HG02973 (cell line): ENCODE measurements at regions not wholly inside any gene's neighbourhood (a gene's known extent, or its start where the extent isn't known, plus 50 kb on each side); places are given as distances from the start of the nearest gene placed in this dataset.
"Not testable (repeated sequence)": the region's sequence is repeated elsewhere in the genome, so short reads cannot be mapped to it uniquely, and the experiment has no call there.

Experiments used
- ATAC-seq: cut with Tn5 transposase; IDR thresholded peaks from one replicate; pipeline ENCODE4 v1.9.1; 2021; ENCODE audit warnings: moderate library complexity; ENCODE audit not compliant: unreplicated experiment

DNA sequence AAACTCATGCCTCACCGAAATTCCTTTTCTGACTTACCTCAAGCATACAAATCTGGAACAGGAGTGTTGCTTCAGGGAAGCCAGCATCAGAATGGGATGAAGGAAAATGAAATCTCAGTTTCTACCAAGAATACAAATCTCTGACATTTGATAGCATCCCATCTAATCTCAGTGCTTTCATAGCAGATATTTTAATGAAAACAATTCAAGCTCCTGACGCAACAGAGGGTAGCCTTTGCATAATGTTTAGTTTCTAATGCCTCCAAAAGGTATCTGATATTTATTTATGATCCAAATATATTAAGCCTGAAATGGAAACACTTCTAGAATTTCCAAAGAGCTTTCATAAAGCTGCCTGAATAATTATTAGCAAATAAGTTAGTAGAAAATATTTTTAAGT is 251.4 kb downstream of the DEPDC1B start:
- no peak for ATAC-seq

DNA sequence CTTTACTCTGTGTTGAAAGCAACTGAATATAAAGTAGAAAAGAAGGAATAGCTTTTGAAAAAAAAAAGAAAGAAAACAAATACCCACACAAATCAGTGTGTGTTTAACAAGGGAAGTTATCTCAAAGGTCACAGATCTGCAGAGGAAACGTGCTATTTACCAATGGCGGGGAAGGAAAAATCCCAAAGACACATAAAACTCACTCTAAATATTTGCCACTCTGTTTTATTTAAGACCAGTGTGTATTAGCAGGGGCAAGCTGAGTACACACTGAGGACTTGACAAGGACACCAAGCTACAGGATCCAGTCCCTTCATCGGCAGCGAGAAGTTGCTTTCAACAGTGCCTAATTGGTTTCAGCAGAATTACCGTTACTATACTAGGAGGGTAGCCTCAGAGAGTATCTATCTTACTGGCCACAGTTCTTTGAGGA is 252.5 kb downstream of the DEPDC1B start:
- no peak for ATAC-seq

DNA sequence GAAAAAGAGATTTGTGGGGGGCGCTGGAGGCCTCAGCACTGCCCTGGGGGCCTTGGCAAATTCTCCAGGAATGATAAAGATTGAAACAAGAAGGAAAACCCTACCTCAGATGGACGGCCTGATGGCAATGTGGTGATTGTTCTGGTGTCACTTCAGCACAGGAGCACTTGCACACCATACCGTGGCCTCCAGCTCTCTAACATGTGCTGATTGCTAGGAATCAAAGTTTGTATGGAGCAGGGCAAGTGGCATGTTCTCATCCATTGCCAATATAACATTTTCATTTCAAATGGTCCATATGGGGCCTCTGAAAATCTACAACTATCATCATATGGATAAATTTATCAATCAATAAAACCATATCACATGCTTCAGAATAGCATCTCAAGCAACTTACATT is 253.0 kb downstream of the DEPDC1B start:
- ATAC-seq: no peak

DNA sequence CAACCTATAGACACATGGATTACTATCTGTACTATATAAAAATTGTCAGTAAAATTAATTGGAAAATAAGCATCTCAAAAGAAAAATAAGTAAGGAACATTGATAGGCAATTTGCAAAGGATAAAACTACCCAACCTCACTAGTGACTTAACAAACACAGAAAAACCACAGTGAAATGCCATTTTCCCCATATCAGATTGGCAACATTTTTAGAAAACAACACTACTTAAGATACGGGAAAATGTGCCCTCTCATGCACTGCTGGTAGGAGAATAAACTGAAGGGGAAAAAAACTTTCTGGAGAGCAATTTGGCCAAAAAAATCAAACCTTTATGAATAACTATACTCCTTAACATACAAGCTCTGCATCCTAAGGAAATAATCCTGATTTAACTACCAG is 254.0 kb downstream of the DEPDC1B start:
- ATAC-seq: no peak

DNA sequence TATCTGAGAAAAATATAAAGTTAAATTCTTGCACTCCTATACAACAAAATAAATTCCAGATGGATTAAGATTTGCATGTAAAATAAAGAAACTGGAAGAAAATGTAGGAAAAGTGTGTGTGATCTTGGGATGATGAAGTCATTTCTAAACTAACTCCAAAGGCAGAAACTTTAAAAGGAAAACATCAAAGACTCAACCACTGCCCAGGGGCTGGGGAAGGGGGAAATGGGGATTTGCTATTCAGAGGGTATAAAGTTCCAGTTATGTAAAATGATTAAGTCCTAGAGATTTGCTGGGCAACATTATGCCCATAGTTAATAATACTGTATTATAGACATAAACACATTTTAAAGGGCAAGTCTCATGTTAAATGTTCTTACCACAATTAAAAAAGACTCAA is 254.5 kb downstream of the DEPDC1B start:
- ATAC-seq: no peak

DNA sequence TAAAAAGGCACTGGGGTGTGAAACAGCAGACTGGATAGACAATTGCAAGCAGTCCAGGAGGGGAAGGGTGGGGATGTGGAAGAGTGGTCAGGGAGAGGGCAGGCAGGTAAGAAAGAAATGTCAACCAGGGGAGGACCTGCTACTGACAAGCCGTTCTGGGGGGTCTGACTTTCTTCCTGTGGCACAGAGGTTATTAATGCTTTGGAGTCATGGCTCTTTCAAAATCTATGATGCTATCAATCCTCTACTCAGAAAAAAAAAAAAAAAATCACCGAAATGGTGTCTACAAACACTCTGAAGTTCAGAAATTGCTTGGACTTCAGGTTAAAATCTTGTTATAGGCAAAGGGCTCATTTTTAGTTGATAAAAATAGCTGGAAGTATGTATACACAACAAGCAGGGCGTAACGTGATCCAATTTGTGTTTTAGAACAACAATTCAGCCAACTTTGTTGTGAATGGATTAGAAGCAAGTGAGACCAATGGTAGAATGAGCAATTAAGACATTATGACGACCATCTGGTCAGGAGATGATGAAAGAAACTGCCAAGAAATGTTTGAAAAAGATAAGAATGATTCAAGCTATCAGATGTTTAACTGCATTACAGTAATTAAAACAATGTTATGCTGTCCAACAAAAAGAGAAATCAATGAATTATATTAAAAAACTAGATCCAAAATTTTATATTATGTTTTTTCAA is 255.2 kb downstream of the DEPDC1B start:
- no peak for ATAC-seq

DNA sequence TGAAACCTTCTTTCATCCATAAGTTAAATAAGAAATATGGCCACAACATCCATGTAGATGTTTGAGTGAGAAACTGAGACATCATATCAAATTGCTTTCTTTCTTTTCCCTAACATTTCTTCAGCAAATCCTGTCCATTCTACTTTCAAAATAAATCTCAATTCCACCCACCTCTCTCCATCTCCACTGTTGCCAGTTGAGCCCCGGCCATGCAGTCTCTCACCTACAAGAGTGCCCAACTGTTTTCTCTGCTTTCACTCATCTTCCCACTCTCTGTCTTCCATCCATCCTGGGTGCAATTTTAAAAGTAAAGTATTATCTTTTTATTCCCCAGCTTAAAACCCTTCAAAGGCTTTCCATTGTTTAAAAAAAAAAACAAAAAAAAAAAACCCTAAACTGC is 260.4 kb downstream of the DEPDC1B start:
- no peak for ATAC-seq

DNA sequence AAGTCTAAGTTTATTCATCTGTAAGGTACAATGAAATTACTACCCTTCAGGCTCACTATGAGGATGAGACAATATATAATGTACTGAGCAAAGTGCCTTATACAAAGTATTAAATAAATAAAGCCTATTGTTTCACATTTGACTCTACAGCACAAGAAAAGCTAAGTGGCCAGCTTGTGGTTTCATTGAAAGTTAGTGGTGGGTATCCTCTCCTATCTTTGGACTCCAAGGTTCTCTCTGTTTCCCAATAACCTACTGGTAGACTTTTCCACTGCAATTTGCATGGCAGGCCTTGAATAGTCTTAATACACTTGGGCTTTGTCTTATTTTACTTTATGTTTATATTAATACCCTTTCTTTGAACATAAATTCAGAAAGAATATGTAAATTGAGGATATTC is 262.7 kb downstream of the DEPDC1B start:
- no peak for ATAC-seq

DNA sequence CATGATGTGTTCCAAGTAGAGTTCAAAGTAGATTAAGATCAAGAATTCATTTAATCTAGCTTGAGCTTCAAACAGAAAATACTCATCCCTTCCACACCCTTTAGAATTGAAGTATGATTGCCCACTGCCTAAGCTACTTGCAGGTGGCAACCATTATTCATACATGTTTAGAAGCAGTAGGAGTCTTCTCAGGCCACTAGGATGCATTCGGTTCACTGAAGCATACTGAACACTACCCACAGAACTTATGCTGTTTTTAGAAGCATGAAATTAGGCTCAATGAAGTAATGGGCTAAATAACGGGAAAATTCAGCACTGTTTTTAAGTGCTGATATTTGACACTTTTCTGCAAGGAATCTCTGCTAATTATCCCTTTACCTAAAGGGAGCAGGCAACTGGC is 263.4 kb downstream of the DEPDC1B start:
- peak; percentile 70 for ATAC-seq

DNA sequence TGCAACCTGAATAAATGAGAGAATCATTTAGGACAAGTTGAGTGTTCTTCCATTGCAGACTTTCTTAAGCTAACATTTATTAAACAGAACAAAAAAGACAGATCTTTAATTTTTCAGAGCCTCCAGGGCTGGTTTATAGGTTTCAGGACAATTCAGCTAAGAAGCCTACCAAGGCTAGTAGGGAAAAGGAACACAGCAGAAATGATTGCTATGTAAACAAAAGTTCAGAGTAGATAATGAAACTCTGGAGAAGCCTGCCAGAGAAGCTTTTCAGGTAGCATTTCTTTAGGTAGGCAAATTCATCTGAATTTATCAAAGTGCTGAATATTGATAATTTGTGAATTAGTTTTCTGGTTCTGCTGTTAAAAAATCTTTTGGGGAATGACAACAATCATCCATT is 264.2 kb downstream of the DEPDC1B start:
- ATAC-seq: no peak

DNA sequence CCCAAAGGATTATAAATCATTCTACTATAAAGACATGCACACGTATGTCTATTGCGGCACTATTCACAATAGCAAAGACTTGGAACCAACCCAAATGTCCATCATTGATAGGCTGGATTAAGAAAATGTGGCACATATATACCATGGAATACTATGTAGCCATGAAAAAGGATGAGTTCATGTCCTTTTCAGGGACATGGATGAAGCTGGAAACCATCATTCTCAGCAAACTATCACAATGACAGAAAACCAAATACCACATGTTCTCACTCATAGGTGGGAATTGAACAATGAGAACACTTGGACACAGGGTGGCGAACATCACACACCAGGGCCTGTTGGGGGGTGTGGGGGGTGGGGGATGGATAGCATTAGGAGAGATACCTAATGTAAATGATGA is 273.8 kb downstream of the DEPDC1B start:
- ATAC-seq: not testable (repeated sequence)

DNA sequence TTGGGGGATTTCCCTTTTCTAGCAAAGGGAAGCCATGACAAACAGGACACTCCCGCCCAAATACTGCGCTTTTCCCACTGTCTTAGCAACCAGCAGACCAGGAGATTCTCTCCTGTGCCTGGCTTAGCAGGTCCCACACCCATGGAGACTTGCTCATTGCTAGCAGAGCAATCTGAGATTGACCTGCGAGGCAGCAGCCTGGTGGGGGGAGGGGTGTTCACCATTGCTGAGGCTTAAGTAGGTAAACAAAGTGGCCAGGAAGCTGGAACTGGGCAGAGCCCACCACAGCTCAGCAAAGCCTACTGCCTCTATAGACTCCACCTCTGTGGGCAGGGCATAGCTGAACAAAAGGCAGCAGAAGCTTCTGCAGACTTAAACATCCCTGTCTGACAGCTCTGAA is 279.2 kb downstream of the DEPDC1B start:
- not testable (repeated sequence) for ATAC-seq

DNA sequence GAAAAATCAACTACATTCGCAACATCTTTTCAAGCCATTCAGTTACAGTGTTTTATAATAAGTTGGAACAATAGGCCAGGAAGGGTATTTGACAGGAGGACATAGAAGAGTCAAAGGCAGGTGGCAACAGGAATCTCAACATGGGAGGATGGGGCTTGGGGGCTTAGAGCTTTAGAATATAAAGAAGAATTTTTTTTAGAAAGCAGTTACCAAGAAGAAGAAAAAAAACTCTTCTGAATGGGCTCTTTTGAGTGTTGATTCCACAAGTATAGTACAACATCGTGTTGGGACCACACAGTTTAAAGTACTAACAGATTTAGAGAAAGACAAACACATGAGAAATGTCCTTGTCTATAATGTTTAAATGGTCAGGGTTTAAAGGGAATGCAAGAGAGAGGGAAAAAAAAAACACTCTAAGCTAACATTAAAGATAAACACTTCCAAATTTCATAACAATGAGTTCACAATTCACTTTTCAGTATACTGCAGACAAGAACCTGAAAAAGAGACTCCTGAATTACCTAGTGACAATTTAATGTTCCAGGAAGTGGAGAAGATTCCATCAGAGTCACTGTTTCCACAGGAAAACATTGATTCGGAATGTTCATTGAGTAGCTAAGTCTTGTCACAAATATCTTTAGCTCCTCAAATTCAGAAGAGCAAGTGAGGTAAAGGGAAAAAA is 282.3 kb downstream of the DEPDC1B start:
- ATAC-seq: no peak

DNA sequence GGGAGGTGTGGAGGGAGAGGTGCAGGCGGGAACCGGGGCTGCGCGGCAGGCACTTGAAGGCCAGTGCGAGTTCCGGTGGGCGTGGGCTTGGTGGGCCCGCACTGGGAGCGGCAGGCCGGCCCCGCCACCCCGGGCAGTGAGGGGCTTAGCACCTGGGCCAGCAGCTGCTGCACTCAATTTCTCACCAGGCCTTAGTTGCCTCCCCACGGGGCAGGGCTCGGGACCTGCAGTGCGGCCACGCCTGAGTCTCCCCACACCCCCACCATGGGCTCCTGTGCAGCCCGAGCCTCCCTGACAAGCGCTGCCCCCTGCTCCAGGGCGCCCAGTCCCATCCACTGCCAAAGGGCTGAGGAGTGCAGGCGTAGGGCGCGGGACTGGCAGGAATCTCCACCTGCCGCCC is 284.5 kb downstream of the DEPDC1B start:
- ATAC-seq: no peak

DNA sequence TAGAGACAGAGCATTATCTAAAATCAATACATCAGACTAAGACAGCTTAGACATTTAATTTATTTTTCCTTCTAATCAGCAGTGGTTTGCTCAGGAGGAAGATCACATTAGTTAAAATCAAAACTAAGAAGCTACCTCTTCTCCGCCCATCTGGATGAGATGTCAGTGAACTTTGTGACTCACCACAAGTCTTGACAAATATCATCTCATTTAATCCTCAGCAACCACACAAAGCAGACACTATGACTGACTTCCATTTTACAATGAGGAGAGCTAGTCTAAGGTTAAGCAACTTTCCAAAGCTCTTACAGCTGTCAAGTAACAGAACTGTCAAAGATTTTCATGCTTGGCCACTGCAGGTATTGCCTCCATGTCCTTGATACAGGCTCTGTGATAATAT is 289.5 kb downstream of the DEPDC1B start:
- no peak for ATAC-seq

DNA sequence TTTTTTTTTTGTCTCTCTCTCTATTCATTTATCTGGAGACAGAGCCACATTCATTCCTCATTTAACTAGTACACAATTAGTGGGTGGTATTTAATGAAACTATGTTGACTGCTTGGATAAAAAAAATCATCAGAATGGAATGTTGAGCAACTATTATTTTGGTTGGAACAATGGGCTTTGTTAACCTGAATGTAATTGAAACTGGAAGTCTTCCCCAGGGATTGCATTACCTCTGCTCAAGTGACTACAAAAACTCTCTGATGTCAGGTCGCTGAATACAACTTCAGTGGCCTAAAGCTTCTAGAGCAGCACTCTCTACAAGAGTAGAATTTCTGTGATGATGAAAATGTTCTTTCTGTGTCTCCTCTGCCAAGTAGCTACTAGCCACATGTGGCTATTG is 295.8 kb downstream of the DEPDC1B start:
- no peak for ATAC-seq

DNA sequence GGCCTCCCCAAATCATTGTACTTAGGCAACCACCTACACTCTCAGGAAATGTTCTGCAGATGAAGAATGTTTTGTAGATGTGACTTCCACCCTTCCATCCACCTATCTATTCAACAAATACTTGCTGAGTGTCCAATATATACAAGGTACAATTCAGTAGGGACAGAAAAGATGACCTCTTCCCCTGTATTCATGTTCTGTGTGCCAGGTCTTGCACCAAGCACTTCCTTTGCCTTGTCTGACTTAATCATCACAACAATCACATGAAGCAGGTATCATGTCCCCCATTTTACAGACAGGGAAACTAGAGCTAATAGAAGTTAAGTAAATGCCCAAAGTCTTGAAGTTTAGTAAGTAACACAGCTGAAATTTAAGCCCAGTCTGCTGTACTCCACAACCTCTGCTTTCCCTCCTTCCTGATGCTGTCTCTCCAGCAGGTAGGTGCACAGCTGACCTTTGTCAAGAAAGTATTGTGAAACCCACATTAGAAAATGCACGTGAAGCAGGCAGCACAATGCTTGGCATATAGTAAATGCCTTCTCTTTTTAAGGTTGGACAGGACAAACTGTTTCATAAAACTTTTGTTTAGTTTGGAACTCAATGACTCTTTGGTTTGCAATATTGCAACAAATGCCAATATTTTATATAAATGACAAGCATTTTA is 296.5 kb downstream of the DEPDC1B start:
- ATAC-seq: no peak

DNA sequence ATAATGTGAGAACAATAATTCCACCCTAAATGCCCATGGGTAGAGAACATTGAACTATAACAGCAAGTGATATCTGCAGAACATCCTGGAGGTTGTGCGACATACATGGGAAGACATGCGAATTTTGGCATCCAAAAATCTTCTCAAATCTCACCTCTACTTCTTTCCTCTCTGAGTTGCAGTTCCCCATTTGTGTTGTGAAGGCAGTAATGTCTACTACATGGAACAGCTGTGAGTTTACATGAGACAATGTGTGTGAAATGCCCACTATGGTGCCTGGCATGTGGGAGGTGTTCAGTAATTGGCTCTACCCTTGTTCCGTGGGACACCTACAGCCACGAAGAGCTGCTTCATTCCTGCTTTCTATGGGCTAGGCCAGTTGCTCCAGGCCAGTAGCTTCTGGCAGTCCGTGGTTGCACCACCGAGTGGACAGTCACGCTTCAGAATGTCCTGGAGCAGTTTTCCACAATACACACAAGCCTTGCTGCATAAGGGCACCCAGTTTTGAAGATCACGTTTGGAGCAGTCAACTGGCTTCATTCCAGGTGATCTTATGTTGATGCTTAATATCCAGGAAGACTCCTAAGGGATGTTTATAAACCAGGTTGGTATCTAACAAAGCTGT is 297.7 kb downstream of the DEPDC1B start:
- ATAC-seq: no peak

DNA sequence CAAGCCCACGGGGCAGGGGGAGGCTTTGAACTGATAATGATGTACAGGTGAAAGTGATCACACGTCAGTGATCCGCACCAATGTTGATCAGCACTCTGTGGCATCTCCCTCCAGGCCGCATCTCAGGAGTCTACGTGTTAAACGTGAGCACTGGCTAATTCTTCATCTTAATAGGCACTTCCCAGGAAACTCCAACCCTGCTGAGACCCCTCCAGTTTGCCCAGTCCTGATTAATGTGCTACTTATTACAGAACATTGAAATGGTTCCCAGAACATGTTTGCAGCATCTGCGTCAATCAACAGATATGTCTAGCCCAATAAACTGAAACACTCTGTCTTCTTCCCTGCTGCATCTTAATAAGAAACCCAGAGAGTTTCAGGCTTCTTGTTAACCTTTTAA is 298.4 kb downstream of the DEPDC1B start:
- no peak for ATAC-seq

DNA sequence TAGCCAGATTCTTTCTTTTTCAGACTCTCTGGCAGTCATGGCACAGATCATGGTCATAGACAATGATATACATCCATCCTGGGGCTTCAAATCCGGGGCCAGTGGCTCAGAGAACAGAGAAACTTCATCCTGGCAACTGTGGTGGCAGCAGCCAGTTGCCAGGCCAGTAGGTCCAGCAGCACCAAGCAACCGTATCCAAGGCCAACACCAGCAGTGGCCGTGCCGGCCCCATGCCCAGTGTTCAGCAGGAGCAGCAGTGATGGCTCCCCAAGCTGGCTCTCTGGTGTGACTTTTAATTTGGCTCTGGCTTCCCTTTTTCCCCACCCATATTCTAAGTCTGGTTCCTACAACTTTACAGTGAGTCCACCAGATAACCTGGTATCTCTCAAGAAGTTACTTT is 300.5 kb downstream of the DEPDC1B start:
- no peak for ATAC-seq

DNA sequence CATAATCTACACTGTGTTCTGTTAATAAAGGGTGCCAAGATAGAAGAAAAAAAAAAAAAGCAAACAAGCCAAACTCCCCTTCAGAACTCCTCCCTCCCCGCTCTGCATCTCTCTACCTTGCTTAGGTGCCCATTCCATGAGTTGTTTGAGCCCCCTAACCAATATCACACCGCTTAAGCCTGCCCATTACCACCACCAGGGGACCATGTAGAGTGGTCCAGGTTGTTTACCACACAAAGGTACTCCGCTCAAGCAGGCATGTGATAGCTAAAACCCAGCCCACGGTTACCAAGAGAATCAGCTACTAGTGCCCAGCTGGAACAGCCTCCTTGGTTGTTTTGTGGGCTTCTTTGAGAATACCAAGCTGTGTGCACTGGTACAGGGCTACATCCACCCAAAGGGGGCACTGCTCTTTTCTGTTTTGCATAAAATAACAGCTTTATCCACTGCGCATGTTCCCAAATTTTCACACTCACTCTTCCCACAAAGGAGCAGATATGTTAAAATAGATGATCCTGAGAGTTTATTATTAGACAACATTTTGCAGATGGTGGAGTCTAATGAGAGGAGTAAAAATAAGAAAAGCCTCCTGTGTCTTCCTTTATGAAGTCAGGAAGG is 304.1 kb downstream of the DEPDC1B start:
- ATAC-seq: no peak
